ENCODE measurements at regions not wholly inside any gene's neighbourhood (a gene's known extent, or its start where the extent isn't known, plus 50 kb on each side); places are given as distances from the start of the nearest gene placed in this dataset.

- TF ChIP-seq CTCF (IDR thresholded peaks at IDR 0.05; ENCODE audit: low read depth, low read length), result no peak
- TF ChIP-seq EZH2phosphoT487 (IDR thresholded peaks at IDR 0.05; ENCODE audit: low read depth), result no peak
Measured at GRCh38 chr7:23981314-23981713, 271.3 kb downstream of the STK31 start.
